ENCODE measurements at regions not wholly inside any gene's neighbourhood (a gene's known extent, or its start where the extent isn't known, plus 50 kb on each side); places are given as distances from the start of the nearest gene placed in this dataset.

DNA sequence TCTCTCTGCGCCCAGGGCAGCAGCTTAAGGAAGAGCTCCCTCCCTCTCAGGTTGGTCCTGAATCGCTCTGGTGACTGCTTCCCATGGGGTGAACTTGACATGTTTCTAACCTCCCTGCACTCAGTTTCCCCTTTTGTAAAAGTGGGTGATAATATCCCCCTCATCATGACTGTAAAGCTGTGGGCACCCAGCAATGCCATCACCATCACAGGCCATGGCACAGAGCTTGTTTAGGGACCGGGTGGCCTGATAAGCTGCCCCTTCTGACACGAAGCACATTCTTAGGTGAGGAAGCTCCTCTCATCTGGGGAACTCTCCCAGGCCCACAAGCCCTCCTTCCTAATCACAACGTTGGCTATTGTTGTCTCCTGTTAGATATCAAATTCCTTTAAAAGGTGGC lies 972.8 kb upstream of the ZNF722 start:
- no peak for TF ChIP-seq EZH2 (IDR thresholded peaks at IDR 0.05; ENCODE audit: low read depth)
- TF ChIP-seq, protein P1, sequence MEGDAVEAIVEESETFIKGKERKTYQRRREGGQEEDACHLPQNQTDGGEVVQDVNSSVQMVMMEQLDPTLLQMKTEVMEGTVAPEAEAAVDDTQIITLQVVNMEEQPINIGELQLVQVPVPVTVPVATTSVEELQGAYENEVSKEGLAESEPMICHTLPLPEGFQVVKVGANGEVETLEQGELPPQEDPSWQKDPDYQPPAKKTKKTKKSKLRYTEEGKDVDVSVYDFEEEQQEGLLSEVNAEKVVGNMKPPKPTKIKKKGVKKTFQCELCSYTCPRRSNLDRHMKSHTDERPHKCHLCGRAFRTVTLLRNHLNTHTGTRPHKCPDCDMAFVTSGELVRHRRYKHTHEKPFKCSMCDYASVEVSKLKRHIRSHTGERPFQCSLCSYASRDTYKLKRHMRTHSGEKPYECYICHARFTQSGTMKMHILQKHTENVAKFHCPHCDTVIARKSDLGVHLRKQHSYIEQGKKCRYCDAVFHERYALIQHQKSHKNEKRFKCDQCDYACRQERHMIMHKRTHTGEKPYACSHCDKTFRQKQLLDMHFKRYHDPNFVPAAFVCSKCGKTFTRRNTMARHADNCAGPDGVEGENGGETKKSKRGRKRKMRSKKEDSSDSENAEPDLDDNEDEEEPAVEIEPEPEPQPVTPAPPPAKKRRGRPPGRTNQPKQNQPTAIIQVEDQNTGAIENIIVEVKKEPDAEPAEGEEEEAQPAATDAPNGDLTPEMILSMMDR (conservative IDR thresholded peaks at IDR 0.05): no peak
